ENCODE measurements at regions not wholly inside any gene's neighbourhood (a gene's known extent, or its start where the extent isn't known, plus 50 kb on each side); places are given as distances from the start of the nearest gene placed in this dataset.

GRCh38 chr7:25804154-25804553, 347.8 kb upstream of the NFE2L3 start:
- no peak for DNase-seq (ENCODE audit: extremely low spot score, unreplicated experiment)
- TF ChIP-seq CTCF (conservative IDR thresholded peaks at IDR 0.05): no peak
- H3K27ac Mint-ChIP-seq: no peak overlapping the region
- no peaks in the 10 kb centered on the region for H3K9me3 Mint-ChIP-seq
- H3K27me3 Mint-ChIP-seq: peaks cover 67% of the 10 kb centered on the region
- no peaks in the 10 kb centered on the region for H3K36me3 Mint-ChIP-seq
- H3K4me1 Mint-ChIP-seq (ENCODE audit: unreplicated experiment): peaks cover 32% of the 10 kb centered on the region
- H3K4me3 Mint-ChIP-seq: no peak overlapping the region

GRCh38 chr7:25805027-25805687, 346.8 kb upstream of the NFE2L3 start:
- Mint-ChIP-seq H3K9me3 (no peaks in the 10 kb centered on the region), H3K27me3 (peaks cover 68% of the 10 kb centered on the region), H3K36me3 (no peaks in the 10 kb centered on the region), H3K4me3 (no peak overlapping the region), H3K27ac (no peak overlapping the region), H3K4me1 (ENCODE audit: unreplicated experiment) (peaks cover 32% of the 10 kb centered on the region)
- DNase-seq (ENCODE audit: extremely low spot score, unreplicated experiment): no peak
- TF ChIP-seq CTCF (conservative IDR thresholded peaks at IDR 0.05): no peak

- Mint-ChIP-seq H3K27me3 (peaks cover 66% of the 10 kb centered on the region), H3K36me3 (no peaks in the 10 kb centered on the region), H3K4me1 (ENCODE audit: unreplicated experiment) (peaks cover 32% of the 10 kb centered on the region), H3K27ac (no peak overlapping the region), H3K9me3 (no peaks in the 10 kb centered on the region), H3K4me3 (no peak overlapping the region)
- DNase-seq (ENCODE audit: extremely low spot score, unreplicated experiment): no peak
- TF ChIP-seq CTCF (conservative IDR thresholded peaks at IDR 0.05): no peak
These were observed 344.8 kb upstream of the NFE2L3 start for GRCh38 chr7:25807086-25807611.

- H3K27me3 Mint-ChIP-seq: peaks cover 64% of the 10 kb centered on the region
- TF ChIP-seq CTCF (conservative IDR thresholded peaks at IDR 0.05): no peak
- no peak for DNase-seq (ENCODE audit: extremely low spot score, unreplicated experiment)
- no peaks in the 10 kb centered on the region for H3K36me3 Mint-ChIP-seq
- H3K4me3 Mint-ChIP-seq: no peak overlapping the region
- no peak overlapping the region for H3K27ac Mint-ChIP-seq
- H3K4me1 Mint-ChIP-seq (ENCODE audit: unreplicated experiment): peaks cover 18% of the 10 kb centered on the region
- H3K9me3 Mint-ChIP-seq: no peaks in the 10 kb centered on the region
These were observed 342.6 kb upstream of the NFE2L3 start for GRCh38 chr7:25809441-25809840.

GRCh38 chr7:25812086-25812850, 339.7 kb upstream of the NFE2L3 start:
- Mint-ChIP-seq H3K27me3 (peaks cover 46% of the 10 kb centered on the region), H3K4me1 (ENCODE audit: unreplicated experiment) (no peaks in the 10 kb centered on the region), H3K4me3 (no peak overlapping the region), H3K9me3 (no peaks in the 10 kb centered on the region), H3K36me3 (no peaks in the 10 kb centered on the region), H3K27ac (no peak overlapping the region)
- DNase-seq (ENCODE audit: extremely low spot score, unreplicated experiment): no peak
- TF ChIP-seq CTCF (conservative IDR thresholded peaks at IDR 0.05): no peak
